ENCODE measurements at regions not wholly inside any gene's neighbourhood (a gene's known extent, or its start where the extent isn't known, plus 50 kb on each side); places are given as distances from the start of the nearest gene placed in this dataset.

GRCh38 chr5:56651893-56652292, 163.5 kb upstream of the MAP3K1 start:
- Mint-ChIP-seq H3K27ac (peak overlapping the region in 2 of 7 donors; percentile 1 to 22), H3K36me3 (peaks cover 2 to 6% of the 10 kb centered on the region in 2 donors), H3K9me3 (peaks cover 0 to 2% (median 0%) of the 10 kb centered on the region in 7 donors), H3K4me1 (peaks cover 26% of the 10 kb centered on the region), H3K4me3 (no peak overlapping the region), H3K27me3 (ENCODE audit: low read depth in 3 of 3) (peaks cover 1 to 3% (median 2%) of the 10 kb centered on the region in 3 donors)
- no peak for TF ChIP-seq CTCF (IDR thresholded peaks at IDR 0.05)
- no peak for DNase-seq
- Histone ChIP-seq H3K9ac (ENCODE audit: insufficient read depth, low read length, poor library complexity, severe bottlenecking) (no peak overlapping the region), H3K36me3 (replicated peaks in 1 of 2; ENCODE audit: control insufficient read depth in 1 of 2, insufficient read depth in 2 of 2, low read length in 2 of 2) (no peaks in the 10 kb centered on the region), H4K20me1 (ENCODE audit: insufficient read depth, low read length) (no peaks in the 10 kb centered on the region), H2AFZ (ENCODE audit: insufficient read depth, low read depth, low read length, poor library complexity, severe bottlenecking) (no peak overlapping the region), H3K27ac (ENCODE audit: low read depth in 1 of 2, low read length in 2 of 2) (no peak overlapping the region), H3K4me3 (replicated peaks in 1 of 3; ENCODE audit: low read depth in 2 of 3, low read length in 3 of 3) (no peak overlapping the region), H3K4me2 (replicated peaks; ENCODE audit: extremely low read depth, low read length, poor library complexity, severe bottlenecking) (no peak overlapping the region), H3K4me1 (ENCODE audit: control insufficient read depth in 1 of 2, insufficient read depth in 2 of 2, low read length in 2 of 2) (peaks cover 11 to 18% of the 10 kb centered on the region in 2 donors), H3K9me3 (replicated peaks in 1 of 2; ENCODE audit: control insufficient read depth in 1 of 2, insufficient read depth in 1 of 2, low read length in 2 of 2) (no peaks in the 10 kb centered on the region), H3K79me2 (ENCODE audit: insufficient read depth, low read length) (no peaks in the 10 kb centered on the region), H3K27me3 (ENCODE audit: control insufficient read depth in 2 of 2, insufficient read depth in 2 of 2, low read length in 2 of 2) (no peaks in the 10 kb centered on the region)
- intact Hi-C loops (cut with micrococcal nuclease), result no loop called here

- Histone ChIP-seq H2AFZ (ENCODE audit: insufficient read depth, low read depth, low read length, poor library complexity, severe bottlenecking) (no peak overlapping the region), H3K27me3 (ENCODE audit: control insufficient read depth in 2 of 2, insufficient read depth in 2 of 2, low read length in 2 of 2) (no peaks in the 10 kb centered on the region), H3K36me3 (replicated peaks in 1 of 2; ENCODE audit: control insufficient read depth in 1 of 2, insufficient read depth in 2 of 2, low read length in 2 of 2) (no peaks in the 10 kb centered on the region), H3K4me1 (ENCODE audit: control insufficient read depth in 1 of 2, insufficient read depth in 2 of 2, low read length in 2 of 2) (peaks cover 14 to 21% of the 10 kb centered on the region in 2 donors), H3K9ac (ENCODE audit: insufficient read depth, low read length, poor library complexity, severe bottlenecking) (no peak overlapping the region), H3K27ac (ENCODE audit: low read depth in 1 of 2, low read length in 2 of 2) (no peak overlapping the region), H3K4me2 (replicated peaks; ENCODE audit: extremely low read depth, low read length, poor library complexity, severe bottlenecking) (no peak overlapping the region), H4K20me1 (ENCODE audit: insufficient read depth, low read length) (no peaks in the 10 kb centered on the region), H3K9me3 (replicated peaks in 1 of 2; ENCODE audit: control insufficient read depth in 1 of 2, insufficient read depth in 1 of 2, low read length in 2 of 2) (no peaks in the 10 kb centered on the region), H3K79me2 (ENCODE audit: insufficient read depth, low read length) (no peaks in the 10 kb centered on the region), H3K4me3 (replicated peaks in 1 of 3; ENCODE audit: low read depth in 2 of 3, low read length in 3 of 3) (no peak overlapping the region)
- Mint-ChIP-seq H3K27me3 (ENCODE audit: low read depth in 3 of 3) (peaks cover 0 to 3% (median 2%) of the 10 kb centered on the region in 3 donors), H3K9me3 (peaks cover 0 to 2% (median 0%) of the 10 kb centered on the region in 7 donors), H3K4me3 (no peak overlapping the region), H3K4me1 (peaks cover 29% of the 10 kb centered on the region), H3K27ac (no peak overlapping the region), H3K36me3 (peaks cover 2 to 6% of the 10 kb centered on the region in 2 donors)
- WGBS (ENCODE audit: insufficient coverage), result no CpG with 5 or more reads among the region's 4 CpGs
- no peak for TF ChIP-seq CTCF (IDR thresholded peaks at IDR 0.05)
- intact Hi-C loops (cut with micrococcal nuclease), result no loop called here
- DNase-seq, result no peak
Observed at GRCh38 chr5:56650386-56650785, 165.0 kb upstream of the MAP3K1 start.
